Omental fat pad (tissue), 3 donors: ENCODE measurements at regions not wholly inside any gene's neighbourhood (a gene's known extent, or its start where the extent isn't known, plus 50 kb on each side); places are given as distances from the start of the nearest gene placed in this dataset.

Experiments used
- ATAC-seq: fragments of 150-250 bp; one replicate; pipeline ENCODE4 v1.9.1; 2016; ENCODE audit warnings: mild to moderate bottlenecking, moderate library complexity; ENCODE audit not compliant: low FRiP score
- DNase-seq: peaks from one replicate; pipeline ENCODE4 v3.0.0-alpha.2; 2019; ENCODE audit warnings: low spot score
- CTCF ChIP-seq, 3 donors: fragments of 450-650 bp; IDR thresholded peaks; one replicate each; pipeline ENCODE4 v1.5.1; 2016 to 2017; ENCODE audit warnings: antibody characterized with exemption in 3 of 3, mild to moderate bottlenecking in 3 of 3, moderate library complexity in 2 of 3

GRCh38 chr18:72410399-72410798, 133.7 kb downstream of the CBLN2 start:
- ATAC-seq (no peak), DNase-seq (no peak)
- TF ChIP-seq CTCF (IDR thresholded peaks at IDR 0.05), result no peak

GRCh38 chr18:72409903-72410302, 134.2 kb downstream of the CBLN2 start:
- no peak for TF ChIP-seq CTCF (IDR thresholded peaks at IDR 0.05)
- no peak for DNase-seq
- no peak for ATAC-seq

GRCh38 chr18:72407048-72407447, 137.1 kb downstream of the CBLN2 start:
- no peak for TF ChIP-seq CTCF (IDR thresholded peaks at IDR 0.05)
- ATAC-seq (no peak), DNase-seq (no peak)

- ATAC-seq, result no peak
Observed at GRCh38 chr18:72391951-72392350, 152.2 kb downstream of the CBLN2 start.

GRCh38 chr18:72391427-72391826, 152.7 kb downstream of the CBLN2 start:
- DNase-seq, result no peak
- no peak for ATAC-seq
- no peak for TF ChIP-seq CTCF (IDR thresholded peaks at IDR 0.05)

More at GRCh38 chr18:72391951-72392350, 152.2 kb downstream of the CBLN2 start:
- TF ChIP-seq CTCF (IDR thresholded peaks at IDR 0.05), result no peak
- no peak for DNase-seq

- ATAC-seq, result no peak
Observed at GRCh38 chr18:72378016-72378415, 166.1 kb downstream of the CBLN2 start.

More at GRCh38 chr18:72378016-72378415, 166.1 kb downstream of the CBLN2 start:
- DNase-seq, result no peak
- no peak for TF ChIP-seq CTCF (IDR thresholded peaks at IDR 0.05)
